ENCODE measurements at regions not wholly inside any gene's neighbourhood (a gene's known extent, or its start where the extent isn't known, plus 50 kb on each side); places are given as distances from the start of the nearest gene placed in this dataset.
"Not testable (repeated sequence)": the region's sequence is repeated elsewhere in the genome, so short reads cannot be mapped to it uniquely, and the experiment has no call there.

- no peak for DNase-seq (ENCODE audit: low read depth in 2 of 3, low spot score in 1 of 3)
These were observed 70.1 kb downstream of the ZNF330 start for GRCh38 chr4:141290771-141291170.

- no peak for DNase-seq (ENCODE audit: low read depth in 2 of 3, low spot score in 1 of 3)
These were observed 73.6 kb downstream of the ZNF330 start for GRCh38 chr4:141294306-141294705.

DNA sequence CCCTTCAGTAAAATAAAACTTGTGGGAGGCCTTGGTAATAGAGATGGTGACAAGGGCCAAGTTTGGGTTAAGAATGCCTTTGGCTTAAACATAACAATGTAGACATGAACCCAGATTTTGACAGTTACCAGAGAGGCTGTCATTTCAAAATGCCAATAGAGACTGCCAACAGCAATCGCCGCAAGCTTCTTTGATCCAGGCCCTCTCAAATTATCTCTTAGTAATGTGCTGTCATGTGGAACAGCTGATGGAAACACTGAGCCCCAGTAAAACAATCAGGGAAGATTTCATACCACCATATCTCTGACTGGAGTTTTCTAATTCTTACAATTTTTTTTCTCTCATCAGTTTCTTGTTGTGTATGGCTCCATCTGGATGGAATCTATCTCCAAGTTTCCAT, 80.5 kb downstream of the ZNF330 start:
- no peak for DNase-seq (ENCODE audit: low read depth in 2 of 3, low spot score in 1 of 3)

DNA sequence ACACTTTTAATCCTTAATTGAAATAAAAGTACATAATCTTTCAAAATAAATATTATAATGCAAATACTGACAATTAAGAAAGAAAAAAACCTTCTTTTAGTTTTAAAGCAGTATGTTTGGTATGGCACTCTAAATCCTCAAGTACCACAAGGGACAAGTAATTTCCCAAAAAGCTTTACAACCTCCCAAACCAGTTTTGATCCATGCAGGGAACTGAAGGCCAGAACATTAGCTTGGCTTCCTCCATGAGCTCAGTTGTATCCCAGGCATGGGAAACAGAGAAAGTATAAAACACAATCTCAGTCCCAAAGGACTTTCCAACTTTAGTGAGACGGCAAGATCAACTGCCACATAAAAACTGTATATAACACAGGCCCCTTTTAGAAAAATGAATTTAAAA, 82.2 kb downstream of the ZNF330 start:
- no peak for DNase-seq (ENCODE audit: low read depth in 2 of 3, low spot score in 1 of 3)

DNA sequence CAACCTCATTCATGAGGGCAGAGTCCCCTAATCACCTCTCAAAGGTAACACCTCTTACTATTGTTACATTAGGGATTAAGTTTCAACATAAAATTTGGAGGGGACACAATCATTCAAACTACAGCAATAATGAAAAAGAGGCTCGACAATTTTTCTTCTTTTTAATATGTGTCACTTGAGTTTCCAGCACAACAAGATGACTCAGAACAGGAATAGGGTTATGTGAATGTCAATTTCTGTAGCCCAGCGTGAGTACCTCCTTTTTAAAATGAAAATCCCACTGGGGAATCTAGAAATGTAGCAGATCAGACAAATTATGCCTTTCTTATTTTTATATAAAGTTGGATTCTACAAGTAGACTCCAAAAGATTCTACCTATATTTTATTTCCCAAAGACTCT, 83.7 kb downstream of the ZNF330 start:
- DNase-seq (ENCODE audit: low read depth in 2 of 3, low spot score in 1 of 3): no peak

DNA sequence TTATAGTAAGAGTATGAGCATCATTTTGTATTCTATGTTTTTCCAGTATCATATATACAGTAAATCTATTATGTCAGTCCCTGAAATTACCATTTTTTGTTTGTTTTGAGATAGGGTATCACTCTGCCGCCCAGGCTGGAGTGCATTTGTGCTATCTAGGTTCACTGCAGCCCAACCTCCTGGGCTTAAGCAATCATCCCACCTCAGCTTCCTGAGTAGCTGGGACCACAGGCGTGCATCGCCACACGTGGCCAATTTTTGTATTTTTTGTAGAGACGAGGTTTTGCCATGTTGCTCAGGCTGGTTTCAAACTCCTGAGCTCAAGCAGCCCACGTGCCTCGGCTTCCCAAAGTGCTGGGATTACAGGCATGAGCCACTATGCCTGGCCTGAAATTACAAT, 85.6 kb downstream of the ZNF330 start:
- DNase-seq (ENCODE audit: low read depth in 2 of 3, low spot score in 1 of 3): no peak

DNA sequence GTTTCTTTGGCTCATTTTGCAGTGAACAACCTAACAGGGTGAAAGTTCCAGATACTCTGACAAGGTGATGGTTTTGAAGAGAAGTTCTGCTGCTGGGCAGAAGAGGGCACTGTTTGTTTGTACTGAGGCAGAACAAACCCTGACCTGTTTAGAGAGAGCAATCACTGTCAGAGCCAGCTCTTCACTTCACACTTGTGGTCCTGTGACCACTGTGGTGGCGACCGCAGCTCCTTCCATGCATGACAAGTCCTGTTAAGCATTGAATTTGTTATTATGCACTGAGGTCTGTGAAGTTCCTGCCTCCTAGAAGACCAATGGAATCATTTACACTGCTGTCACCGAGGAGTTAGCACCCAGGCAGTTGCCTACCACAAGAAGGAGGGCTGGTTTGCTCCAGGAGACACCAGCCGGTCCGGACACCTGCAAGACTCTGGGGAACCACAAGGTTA, 86.6 kb downstream of the ZNF330 start:
- peak; percentile 48 to 58 (median 49) for DNase-seq (ENCODE audit: low read depth in 2 of 3, low spot score in 1 of 3)

DNA sequence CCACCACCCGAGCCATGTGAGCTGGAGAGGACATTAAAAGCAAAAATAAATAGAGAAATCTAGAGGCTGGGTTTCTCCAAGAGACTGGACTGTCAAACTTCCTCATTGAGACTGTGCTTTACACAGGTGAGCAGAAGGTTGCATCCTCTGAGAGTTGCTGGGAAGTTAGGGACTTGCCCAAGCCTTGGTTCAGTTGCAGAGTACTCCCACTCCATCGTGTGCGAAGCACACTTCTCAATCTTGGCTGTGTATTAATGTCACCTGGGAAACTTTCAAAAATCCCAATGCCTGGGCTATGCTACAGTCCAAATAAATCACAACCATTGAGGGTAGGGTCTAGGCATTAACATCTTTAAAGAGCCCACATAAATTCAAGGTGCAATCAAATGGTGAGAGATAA, 89.2 kb downstream of the ZNF330 start:
- no peak for DNase-seq (ENCODE audit: low read depth in 2 of 3, low spot score in 1 of 3)

DNA sequence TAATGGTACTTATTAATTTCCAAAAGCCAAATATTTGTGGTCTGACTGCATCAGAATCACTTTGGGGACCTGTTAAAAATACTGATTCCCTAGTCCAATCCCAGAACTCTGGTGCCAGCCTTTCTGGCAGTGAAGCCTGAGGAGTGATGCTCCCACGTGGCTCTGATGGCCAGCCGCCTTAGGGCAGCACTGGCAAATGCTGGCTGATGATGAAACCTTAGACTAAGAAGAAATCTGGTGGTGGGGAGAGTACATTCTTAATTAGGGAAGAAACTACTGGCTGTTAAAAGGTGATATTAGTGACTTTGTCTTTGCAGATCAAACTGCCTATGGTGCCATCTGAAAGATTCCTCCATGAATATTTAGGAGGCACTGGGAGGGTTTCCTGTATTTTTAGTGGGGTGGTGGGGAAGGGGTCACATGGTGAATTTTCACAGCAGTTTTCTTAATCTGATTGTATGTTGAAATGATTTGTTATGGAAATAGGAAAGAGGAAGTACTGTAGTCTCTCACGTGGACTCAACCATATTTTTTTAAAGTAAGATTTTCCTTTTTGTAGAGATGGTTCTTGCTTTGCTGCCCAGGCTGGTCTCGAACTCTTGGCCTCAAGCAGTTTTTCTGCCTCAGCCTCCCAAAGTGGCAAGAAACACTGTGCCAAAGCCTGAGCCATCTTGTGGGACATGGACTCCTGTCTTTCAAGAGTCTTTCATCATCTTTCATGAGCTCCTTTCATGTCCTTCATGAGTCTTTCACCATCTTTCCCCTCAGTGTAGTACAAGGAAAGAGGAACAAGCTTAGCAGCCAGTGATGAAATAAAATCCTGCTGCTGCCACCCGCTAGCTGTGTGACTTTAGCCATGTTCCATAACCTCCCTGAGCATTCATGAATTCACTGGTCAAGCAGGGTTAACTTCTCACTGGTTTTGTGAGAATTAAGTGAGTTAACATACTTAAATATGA, 90.8 kb downstream of the ZNF330 start:
- no peak for DNase-seq (ENCODE audit: low read depth in 2 of 3, low spot score in 1 of 3)

DNA sequence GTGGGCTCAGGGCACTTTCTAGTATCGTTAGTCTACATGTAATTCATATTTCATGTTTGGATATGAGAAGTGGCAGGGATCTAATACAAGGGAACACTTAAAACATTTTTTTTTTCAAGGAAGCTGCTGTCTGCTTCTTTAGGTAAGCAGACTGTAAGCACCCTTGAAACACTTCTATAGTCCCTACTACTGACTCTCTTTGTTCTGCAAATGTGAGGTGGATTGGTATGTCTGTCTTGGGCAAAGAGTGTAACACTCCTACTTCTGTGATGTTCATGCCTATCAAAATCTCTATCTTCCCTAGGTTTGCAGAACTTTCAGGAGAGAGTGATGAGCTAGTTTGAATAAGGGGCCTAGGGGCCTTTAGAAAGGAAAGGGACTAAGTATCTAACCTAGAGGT, 93.9 kb downstream of the ZNF330 start:
- no peak for DNase-seq (ENCODE audit: low read depth in 2 of 3, low spot score in 1 of 3)

- DNase-seq (ENCODE audit: low read depth in 2 of 3, low spot score in 1 of 3): no peak
These were observed 108.0 kb downstream of the ZNF330 start for GRCh38 chr4:141328560-141329173.

- DNase-seq (ENCODE audit: low read depth in 2 of 3, low spot score in 1 of 3): no peak
These were observed 108.5 kb downstream of the ZNF330 start for GRCh38 chr4:141329174-141329569.

DNA sequence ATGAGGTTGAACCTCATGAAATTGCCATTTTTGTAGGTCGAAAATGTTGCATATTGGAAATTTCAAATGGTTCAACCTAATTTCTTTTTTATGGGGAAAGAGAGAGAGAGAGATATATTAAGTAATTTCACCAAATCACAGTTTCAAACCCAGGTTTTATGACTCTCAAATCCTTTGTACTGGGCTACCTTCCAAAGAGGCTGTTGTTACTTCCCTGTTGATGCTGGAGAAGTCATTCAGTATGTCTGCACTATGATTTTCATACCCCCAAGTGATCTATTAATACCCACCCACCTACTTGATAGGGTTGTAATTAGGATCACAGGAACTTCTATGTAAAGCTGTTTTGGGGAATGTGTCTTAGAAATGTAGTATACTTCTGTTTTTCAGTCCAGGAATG, 109.9 kb downstream of the ZNF330 start:
- DNase-seq (ENCODE audit: low read depth in 2 of 3, low spot score in 1 of 3): no peak

GRCh38 chr4:141331534-141332358, 111.1 kb downstream of the ZNF330 start:
- no peak for DNase-seq (ENCODE audit: low read depth in 2 of 3, low spot score in 1 of 3)

DNA sequence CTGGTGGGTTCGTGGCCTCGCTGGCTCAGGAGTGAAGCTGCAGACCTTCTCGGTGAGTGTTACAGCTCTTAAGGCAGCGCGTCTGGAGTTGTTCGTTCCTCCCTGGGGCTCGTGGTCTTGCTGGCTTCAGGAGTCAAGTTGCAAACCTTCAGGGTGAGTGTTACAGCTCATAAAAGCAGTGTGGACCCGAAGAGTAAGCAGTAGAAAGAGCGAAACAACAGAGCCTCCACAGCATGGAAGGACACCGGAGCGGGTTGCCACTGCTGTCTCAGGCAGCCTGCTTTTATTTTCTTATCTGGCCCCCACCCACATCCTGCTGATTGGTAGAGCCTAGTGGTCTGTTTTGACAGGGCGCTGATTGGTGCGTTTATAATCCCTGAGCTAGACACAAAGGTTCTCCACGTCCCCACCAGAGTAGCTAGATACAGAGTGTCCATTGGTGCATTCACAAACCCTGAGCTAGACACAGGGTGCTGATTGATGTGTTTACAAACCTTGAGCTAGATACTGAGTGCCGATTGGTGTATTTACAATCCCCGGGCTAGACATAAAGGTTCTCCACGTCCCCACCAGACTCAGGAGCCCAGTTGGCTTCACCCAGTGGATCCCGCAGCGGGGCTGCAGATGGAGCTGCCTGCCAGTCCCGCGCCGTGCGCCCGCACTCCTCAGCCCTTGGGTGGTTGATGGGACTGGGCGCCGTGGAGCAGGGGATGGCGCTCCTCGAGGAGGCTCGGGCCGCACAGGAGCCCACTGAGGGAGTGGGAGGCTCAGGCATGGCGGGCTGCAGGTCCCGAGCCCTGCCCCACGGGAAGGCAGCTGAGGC, 111.9 kb downstream of the ZNF330 start:
- not testable (repeated sequence) for DNase-seq (ENCODE audit: low read depth in 2 of 3, low spot score in 1 of 3)

DNA sequence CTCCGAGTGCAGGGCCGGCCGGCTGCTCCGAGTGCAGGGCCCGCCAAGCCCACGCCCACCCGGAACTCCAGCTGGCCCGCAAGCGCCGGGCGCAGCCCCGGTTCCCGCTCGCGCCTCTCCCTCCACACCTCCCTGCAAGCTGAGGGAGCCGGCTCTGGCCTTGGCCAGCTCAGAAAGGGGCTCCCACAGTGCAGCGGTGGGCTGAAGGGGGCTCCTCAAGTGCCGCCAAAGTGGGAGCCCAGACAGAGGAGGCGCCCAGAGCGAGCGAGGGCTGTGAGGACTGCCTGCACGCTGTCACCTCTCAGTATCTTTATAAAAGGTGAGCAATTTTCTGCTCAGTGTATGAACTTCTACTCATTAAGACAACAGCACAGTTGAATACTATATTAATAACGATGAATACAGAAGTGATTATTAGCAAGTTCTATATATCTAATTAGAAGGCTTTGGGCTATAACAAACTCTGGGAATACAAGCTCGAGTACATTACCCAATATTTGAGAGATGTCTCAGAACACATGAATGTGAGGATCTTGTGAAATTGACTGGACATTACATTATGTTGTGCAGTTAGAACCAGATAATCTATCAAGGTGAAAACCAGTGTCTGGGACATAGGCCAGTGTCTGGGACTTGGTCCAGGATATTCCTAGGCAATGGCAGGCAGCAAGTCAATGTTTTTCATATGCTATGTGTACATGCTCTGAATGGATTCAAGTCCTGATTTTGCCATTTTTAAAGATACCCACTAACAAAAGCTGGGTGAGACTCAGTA, 112.9 kb downstream of the ZNF330 start:
- not testable (repeated sequence) for DNase-seq (ENCODE audit: low read depth in 2 of 3, low spot score in 1 of 3)

GRCh38 chr4:141335166-141335565, 114.5 kb downstream of the ZNF330 start:
- no peak for DNase-seq (ENCODE audit: low read depth in 2 of 3, low spot score in 1 of 3)

GRCh38 chr4:141338238-141338637, 117.5 kb downstream of the ZNF330 start:
- no peak for DNase-seq (ENCODE audit: low read depth in 2 of 3, low spot score in 1 of 3)

DNA sequence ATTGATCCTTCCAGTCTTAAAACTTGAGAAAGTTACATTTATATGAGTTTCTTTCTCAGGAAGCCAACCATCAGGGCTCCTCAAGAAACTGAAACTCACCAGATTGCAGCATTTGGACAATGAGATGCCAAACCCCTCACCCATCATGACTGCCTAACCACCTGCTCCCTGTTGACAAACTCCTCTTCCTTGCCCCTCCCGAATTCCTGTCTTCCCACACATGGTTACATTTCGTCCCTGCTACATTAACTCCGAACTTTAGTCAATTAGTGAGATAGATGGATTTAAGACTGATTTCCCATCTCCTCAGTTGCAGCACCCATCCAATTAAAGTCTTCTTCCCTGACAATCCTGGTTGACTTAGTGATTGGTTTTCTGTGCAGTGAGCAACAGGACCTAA, 118.7 kb downstream of the ZNF330 start:
- no peak for DNase-seq (ENCODE audit: low read depth in 2 of 3, low spot score in 1 of 3)

DNA sequence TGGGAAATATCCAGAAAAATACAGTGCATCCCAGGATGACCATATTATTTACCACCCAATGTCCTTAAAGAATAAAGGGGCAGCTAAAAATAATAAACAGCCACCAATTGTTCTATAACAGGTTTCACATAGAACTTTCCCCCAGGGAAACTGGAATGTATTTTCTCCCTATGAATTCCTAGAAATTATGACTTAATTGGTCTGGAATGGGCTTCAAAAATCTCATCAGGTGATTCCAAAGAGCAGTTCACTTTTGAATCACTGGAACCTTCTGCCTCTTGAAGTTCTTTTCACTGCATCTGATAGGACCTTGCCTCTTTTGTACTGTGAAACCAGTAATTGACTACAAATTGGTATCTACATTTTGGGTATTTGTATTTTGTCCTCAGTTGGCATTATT, 119.3 kb downstream of the ZNF330 start:
- no peak for DNase-seq (ENCODE audit: low read depth in 2 of 3, low spot score in 1 of 3)

Measured in stimulated activated CD4-positive, alpha-beta T cell treated with anti-CD3 and anti-CD28 coated beads, Interleukin-12 subunit alpha, Interleukin-12 subunit beta, amount 100 ng/mL, for 48 hours (primary cell).